Middle frontal gyrus (tissue), 1 donor: ENCODE measurements at regions not wholly inside any gene's neighbourhood (a gene's known extent, or its start where the extent isn't known, plus 50 kb on each side); places are given as distances from the start of the nearest gene placed in this dataset.

ENCODE experiments used
- DNase-seq: peaks from one replicate; pipeline ENCODE4 v3.0.0-alpha.2; 2015; ENCODE audit warnings: low spot score; ENCODE audit errors: extremely low spot score

- no peak for DNase-seq
These were observed 524.5 kb upstream of the MEX3C start for GRCh38 chr18:51721996-51722395.

GRCh38 chr18:51724790-51725721 is 527.6 kb upstream of the MEX3C start:
- no peak for DNase-seq

DNA sequence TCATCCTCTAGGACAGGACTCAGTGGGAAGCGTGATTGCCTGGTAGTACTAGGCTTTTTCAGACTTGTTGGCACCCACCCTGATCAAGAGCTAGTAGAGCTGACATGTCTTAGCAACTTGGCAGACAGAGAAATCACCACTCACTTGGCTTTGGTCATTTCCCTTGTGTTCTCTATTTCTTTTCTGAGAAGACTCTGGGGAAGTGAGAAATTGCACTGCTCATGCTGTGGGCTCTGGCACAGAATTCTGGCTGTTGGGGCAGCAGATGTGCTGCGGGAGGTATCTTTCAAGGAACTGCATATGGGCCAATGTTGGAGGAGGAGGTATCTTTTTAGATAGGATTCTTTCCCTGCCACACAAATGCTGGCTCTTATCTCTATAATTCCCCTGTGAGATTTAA is 529.1 kb upstream of the MEX3C start:
- peak; percentile 23 for DNase-seq

DNA sequence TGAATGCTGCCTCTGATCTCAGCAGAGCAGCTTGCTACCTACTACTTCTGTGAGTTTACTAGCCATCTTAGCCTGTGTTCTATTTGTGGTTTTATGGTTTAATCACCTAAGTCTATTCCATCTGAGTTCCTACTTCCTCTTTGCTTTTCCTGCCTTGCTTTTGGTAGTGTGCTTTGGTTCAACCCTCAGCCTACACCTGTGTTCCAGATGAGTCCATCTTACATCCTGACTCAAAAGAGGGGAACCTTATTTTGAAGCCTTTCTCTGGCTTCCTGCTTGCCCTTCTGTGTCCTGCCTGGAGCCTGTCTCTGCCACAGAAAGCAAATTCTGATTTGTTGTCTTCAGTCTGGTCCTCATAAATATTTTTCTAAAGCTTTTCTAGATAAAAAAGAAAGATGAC is 530.3 kb upstream of the MEX3C start:
- DNase-seq, result no peak

GRCh38 chr18:51731070-51731469 is 533.6 kb upstream of the MEX3C start:
- no peak for DNase-seq

- DNase-seq, result no peak
These were observed 537.1 kb upstream of the MEX3C start for GRCh38 chr18:51734576-51734975.

GRCh38 chr18:51739044-51739666 is 541.7 kb upstream of the MEX3C start:
- DNase-seq, result no peak

GRCh38 chr18:51751901-51752300 is 554.4 kb upstream of the MEX3C start:
- no peak for DNase-seq

DNA sequence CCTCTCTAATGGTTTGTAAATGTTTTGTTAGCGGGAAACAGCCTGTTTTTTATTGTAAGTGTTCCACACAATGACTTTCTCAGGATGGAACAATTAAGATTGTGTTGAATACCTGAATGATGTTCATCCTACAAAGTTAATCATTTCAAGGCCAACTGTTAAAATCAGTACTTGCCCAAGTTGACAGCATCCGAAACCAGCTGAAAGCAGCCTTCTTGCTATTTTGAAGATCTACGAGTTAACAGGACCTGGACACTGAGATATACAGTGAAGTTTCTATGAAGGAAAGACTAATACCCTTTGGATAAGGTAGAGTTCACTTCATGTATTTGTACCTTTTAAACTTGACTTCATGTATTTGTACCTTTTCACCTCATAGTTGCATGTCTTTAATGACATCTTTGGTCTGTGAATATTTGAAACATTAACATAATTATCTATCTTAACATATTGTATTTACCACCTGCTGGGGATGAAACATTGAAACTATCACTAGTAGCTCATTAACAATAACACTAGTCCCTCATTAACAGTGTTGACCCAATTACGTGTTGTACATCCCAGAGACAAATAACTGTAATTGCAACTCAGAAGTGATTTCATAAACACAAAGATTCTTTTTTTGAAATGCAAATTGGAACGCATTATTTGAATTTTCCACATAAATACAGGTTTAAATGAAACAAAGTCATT is 556.0 kb upstream of the MEX3C start:
- DNase-seq, result no peak

- DNase-seq, result no peak
These were observed 557.1 kb upstream of the MEX3C start for GRCh38 chr18:51754566-51754965.

DNA sequence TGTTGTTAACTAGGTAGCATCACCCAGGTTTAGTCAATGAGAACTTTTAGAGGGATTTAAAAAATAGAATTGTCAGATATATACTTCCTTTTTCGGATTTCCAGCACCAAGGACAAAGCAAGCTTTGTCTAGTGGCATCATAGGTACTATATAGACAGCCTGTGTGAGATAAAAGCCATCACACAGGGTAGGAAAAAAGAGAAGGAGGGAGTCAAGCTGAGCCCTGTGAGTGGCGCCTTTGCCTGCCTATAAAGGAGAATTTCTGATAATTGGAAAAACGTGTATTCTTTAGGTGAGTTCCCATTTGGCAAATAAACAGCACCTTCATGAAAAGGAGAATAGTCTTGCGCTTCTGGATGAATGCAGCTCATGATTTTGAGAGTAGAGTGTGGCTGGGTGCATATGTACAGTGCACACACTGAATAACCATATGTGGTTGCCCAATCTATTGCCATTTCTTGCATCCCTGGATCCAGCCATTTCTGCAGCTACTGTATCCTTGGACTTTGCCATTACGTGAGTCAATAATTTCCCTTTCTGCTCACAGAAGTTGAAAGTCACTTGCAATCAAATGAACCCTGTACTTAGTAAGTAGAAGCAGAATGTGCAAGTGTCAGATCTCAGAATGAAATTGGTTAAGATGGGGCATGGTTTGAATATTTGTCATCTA is 559.9 kb upstream of the MEX3C start:
- no peak for DNase-seq

GRCh38 chr18:51762373-51762772 is 564.9 kb upstream of the MEX3C start:
- DNase-seq, result no peak

GRCh38 chr18:51765606-51766360 is 568.3 kb upstream of the MEX3C start:
- DNase-seq, result no peak

- DNase-seq, result no peak
These were observed 569.8 kb upstream of the MEX3C start for GRCh38 chr18:51767293-51767692.

- no peak for DNase-seq
These were observed 561.9 kb upstream of the DCC start for GRCh38 chr18:51778115-51778514.

- no peak for DNase-seq
These were observed 550.1 kb upstream of the DCC start for GRCh38 chr18:51789871-51790270.

- no peak for DNase-seq
These were observed 538.5 kb upstream of the DCC start for GRCh38 chr18:51801514-51801913.

DNA sequence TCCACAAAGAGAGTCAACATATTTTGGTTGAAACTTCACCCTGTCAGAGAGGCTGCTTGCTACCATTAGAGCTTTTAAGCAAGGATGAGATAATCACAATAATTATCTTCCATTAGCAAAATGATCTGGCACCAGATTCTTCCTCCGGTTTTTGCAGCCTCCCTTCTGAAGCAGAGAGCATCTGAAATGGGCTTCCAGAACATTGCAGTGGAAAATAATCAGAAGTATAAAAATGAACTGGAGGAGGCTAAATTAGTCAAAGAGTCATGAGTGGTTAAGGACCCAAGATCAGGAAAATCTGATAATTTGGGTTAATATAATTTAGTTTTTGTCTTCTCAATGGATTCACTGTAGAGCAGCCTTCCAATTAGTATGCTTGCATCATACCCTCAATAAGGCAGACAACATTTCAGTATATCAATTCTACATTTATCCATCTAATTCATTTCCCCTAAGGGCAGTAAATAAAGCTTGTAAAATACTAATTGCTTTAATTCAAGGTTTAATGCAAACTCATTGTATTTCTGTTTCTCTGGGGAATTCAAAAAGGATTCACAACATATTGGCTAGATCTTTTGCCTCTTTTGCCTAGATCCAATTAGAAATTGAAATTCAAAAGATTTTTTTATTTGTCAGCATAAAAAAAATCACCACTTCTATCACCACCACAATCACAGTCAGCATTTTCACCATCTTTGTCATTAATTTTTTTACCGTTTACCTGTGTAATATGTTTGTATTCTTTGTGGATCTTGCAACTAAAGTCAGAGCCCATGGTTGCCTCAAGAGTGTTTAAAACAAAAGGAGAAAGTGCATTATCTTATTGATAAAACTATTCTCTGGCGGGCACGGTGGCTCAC is 537.2 kb upstream of the DCC start:
- no peak for DNase-seq

GRCh38 chr18:51807336-51807735 is 532.7 kb upstream of the DCC start:
- no peak for DNase-seq

GRCh38 chr18:51811883-51812282 is 528.1 kb upstream of the DCC start:
- DNase-seq, result no peak
